GM18502 (cell line): ENCODE measurements at regions not wholly inside any gene's neighbourhood (a gene's known extent, or its start where the extent isn't known, plus 50 kb on each side); places are given as distances from the start of the nearest gene placed in this dataset.

Experiments
- ATAC-seq: cut with Tn5 transposase; IDR thresholded peaks from one replicate; pipeline ENCODE4 v1.9.1; 2021; ENCODE audit warnings: mild to moderate bottlenecking; ENCODE audit not compliant: unreplicated experiment, poor library complexity

DNA sequence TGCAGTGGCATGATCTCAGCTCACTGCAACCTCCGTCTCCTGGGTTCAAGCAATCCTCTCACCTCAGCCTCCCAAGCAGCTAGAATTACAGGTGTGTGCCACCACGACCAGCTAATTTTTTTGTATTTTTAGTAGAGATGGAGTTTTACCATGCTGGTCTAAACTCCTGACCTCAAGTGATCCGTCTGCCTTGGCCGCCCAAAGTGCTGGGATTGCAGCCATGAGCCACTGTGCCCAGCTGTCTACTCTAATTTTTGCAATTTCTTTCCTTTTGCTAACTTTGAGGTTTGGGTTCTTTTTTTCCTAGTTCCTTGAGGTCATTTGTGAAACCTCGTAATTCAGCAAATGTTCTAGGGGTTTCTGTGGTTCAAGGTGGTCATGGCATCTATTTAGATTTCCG, 63.7 kb upstream of the PRLR start:
- ATAC-seq, result no peak

DNA sequence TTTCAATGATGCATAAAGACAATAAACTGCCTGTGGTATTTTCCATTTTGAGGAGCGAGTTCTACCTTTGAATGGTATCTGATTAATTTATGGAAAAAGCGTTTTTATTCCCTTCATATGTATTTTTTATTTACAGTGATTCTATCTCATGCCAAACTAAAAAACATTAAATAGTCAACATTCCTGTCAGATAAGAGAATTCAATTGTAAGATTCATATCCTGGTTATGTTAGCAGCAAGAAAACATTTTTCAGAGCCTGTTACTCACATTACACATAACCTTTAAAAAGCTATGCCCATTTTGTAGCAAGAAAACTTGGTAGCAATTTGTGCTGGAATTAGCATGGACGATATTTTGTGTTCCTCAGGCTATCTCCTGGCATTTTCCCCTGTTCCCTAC, 55.1 kb upstream of the PRLR start:
- ATAC-seq, result no peak

DNA sequence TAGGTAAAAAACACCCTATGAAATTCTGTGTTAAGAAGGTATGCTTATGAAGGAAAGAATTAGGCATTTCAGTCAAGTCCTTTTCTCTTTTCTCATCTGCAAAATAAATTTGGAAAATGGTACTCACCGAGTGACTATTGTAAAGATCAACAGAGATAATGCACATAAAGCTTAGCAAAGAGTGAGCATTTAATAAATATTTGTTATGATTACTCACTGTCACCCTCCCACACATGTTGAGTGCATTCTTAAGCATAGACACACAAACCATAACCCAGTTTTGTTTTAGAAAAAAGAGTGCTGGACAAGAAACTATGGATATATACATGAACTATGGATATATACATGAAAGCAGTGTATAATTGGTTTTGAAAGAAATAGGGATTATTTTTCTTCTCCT, 54.7 kb upstream of the PRLR start:
- no peak for ATAC-seq

DNA sequence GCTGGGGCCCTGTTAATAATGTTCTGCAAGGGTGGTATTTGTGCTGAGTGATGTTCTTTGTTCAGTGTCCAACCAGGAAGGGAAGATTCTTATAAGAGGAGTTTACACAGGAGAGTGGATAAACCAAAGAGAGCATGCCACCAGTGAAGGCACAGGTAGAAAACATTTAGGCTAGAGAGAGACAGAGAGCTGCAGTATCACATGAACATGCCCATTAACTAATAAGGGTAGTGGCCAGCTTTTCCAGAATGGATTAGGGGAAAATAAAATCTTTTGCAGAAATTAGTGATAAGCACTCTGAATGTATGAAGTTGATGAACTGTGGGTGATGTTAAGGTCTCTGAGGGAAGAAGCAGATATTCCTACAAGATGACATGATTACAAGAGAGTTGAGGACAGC, 54.1 kb upstream of the PRLR start:
- ATAC-seq, result no peak

DNA sequence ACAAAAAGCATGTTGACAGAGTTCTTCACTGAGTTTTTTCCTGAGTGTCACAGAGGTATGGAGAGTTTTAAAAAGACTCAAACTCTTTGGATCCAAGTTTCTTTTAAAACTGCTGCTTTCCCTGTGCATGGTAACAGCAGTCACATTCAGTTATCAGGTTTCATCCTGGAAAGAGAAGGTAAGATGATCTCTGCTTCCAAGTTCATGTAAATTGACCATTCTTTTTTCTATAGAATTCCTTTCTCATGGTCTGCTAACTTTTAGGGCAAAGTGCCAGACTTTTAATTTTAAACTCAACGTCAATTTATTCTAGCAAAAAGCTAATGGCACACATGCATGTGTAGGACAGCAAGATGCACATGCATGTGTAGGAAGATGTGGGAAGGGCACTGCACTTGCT, 52.5 kb upstream of the PRLR start:
- no peak for ATAC-seq

DNA sequence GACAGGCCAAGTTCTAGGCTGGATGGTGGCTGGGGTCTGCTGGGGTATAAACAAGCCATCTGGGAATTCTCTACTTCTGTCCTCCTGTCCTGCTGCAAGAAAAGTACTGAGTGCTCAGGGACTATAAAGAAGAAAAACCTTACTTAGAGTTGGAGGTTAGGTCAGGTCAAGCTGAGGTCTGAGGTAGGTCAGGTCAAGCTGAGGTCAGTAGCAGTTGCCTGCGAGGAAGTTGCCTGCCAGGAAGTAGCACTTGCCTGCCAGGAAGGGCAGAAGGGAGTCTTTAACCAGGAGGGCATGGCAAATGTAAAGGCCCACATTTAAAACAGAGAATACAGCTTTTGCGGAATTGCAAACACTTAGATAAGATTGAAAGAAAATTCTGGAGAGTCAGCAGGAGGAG, 51.3 kb upstream of the PRLR start:
- ATAC-seq, result no peak
